HepG2 (cell line): ENCODE measurements at regions not wholly inside any gene's neighbourhood (a gene's known extent, or its start where the extent isn't known, plus 50 kb on each side); places are given as distances from the start of the nearest gene placed in this dataset.

Source experiments
- ATAC-seq: fragments of 200-7000 bp; cut with Tn5 transposase; 3 replicates; pipeline ENCODE4 v1.9.1; 2020; ENCODE audit warnings: mild to moderate bottlenecking, moderate library complexity
- BruUV-seq: library from RNA; stranded (reverse); fragments of 400-500 nt; replicated peaks from 2 replicates; lab custom pipeline; 2021; lab: Mats Ljungman, UMichigan
- CTCF ChIA-PET: fragments of 300-600 bp; formaldehyde crosslinking; extraction: SDS; loops from one replicate; lab custom pipeline; 2021; ENCODE audit warnings: low total read pairs, inconsistent platforms, low intra/inter-chr PET ratio; lab: Yijun Ruan, JAX
- POLR2A ChIA-PET: fragments of 350-600 bp; sonication (Branson Sonifier 250); formaldehyde crosslinking; loops from one replicate; lab custom pipeline; 2020; ENCODE audit warnings: antibody characterized with exemption, inconsistent platforms; lab: Yijun Ruan, JAX
- DNase-seq: peaks from one replicate; pipeline ENCODE4 v3.0.0-alpha.2; 2015; ENCODE audit warnings: low spot score
- FAIRE-seq: peaks from 3 replicates; lab custom pipeline; 2011; peaks lifted over from hg19 to GRCh38; lab: Jason Lieb, UNC
- H2AFZ ChIP-seq: one replicate; pipeline ENCODE4 v1.6.1; 2011; ENCODE audit warnings: low read length, inconsistent platforms
- H3K27ac ChIP-seq: fragments of 300-600 bp; 3 replicates; pipeline ENCODE4 v1.8.0; 2011; ENCODE audit warnings: mixed run types, mild to moderate bottlenecking, mixed read lengths, low read length, inconsistent platforms; ENCODE audit not compliant: insufficient read depth; ENCODE audit errors: extremely low read length
- H3K27me3 ChIP-seq, 2 experiments: fragments of 200-600 bp in 1 of 2; 2 replicates in 1 of 2; 3 replicates in 1 of 2; pipeline versions ENCODE4 v1.6.0 to v1.8.0; 2011; ENCODE audit warnings: low read length in 2 of 2, mild to moderate bottlenecking in 2 of 2, moderate library complexity in 2 of 2, inconsistent platforms in 1 of 2; ENCODE audit not compliant: insufficient read depth in 2 of 2, control insufficient read depth in 1 of 2
- H3K36me3 ChIP-seq, 2 experiments: fragments of 200-600 bp in 1 of 2; replicated peaks in 1 of 2; 2 replicates in 1 of 2; 3 replicates in 1 of 2; pipeline versions ENCODE4 v1.5.1 to v1.8.0; 2011; ENCODE audit warnings: low read length in 2 of 2, inconsistent platforms in 1 of 2; ENCODE audit not compliant: insufficient read depth in 2 of 2, control insufficient read depth in 1 of 2
- H3K4me1 ChIP-seq: 2 replicates; pipeline ENCODE4 v1.5.1; 2012; ENCODE audit warnings: low read length, inconsistent platforms; ENCODE audit not compliant: insufficient read depth
- H3K4me2 ChIP-seq: 2 replicates; pipeline ENCODE4 v1.6.0; 2011; ENCODE audit warnings: low read depth, low read length, inconsistent platforms
- H3K4me3 ChIP-seq, 3 experiments: fragments of 200-600 bp in 1 of 3; sonication (generic), shearing (Covaris generic) in 1 of 3; replicated peaks in 1 of 3; 2 replicates each; pipeline ENCODE4 v1.5.1; 2011 to 2016; ENCODE audit warnings: low read length in 3 of 3, inconsistent platforms in 2 of 3, low read depth in 2 of 3, mild to moderate bottlenecking in 2 of 3, control low read depth in 1 of 3, mixed read lengths in 1 of 3; ENCODE audit not compliant: insufficient read depth in 1 of 3
- H3K79me2 ChIP-seq: one replicate; pipeline ENCODE4 v1.6.1; 2011; ENCODE audit warnings: low read length, inconsistent platforms; ENCODE audit not compliant: insufficient read depth
- H3K9ac ChIP-seq: 2 replicates; pipeline ENCODE4 v1.6.0; 2011; ENCODE audit warnings: mild to moderate bottlenecking, low read depth, low read length, inconsistent platforms; ENCODE audit not compliant: insufficient read depth
- H3K9me3 ChIP-seq: 2 replicates; pipeline ENCODE4 v1.5.1; 2012; ENCODE audit warnings: mild to moderate bottlenecking, low read length
- H4K20me1 ChIP-seq: 2 replicates; pipeline ENCODE4 v1.6.0; 2011; ENCODE audit warnings: inconsistent platforms, mild to moderate bottlenecking, low read length, moderate library complexity; ENCODE audit not compliant: insufficient read depth
- BHLHE40 ChIP-seq: IDR thresholded peaks from 2 replicates; pipeline ENCODE4 v1.6.1; 2011; ENCODE audit warnings: low read length, improper control_type of control experiment
- MAFF ChIP-seq: IDR thresholded peaks from 2 replicates; pipeline ENCODE4 v1.6.1; 2011; ENCODE audit warnings: low read depth, low read length, improper control_type of control experiment
- ZBTB20 ChIP-seq: sonication (generic); formaldehyde crosslinking; IDR thresholded peaks from 2 replicates; pipeline ENCODE4 v1.8.1; 2023; ENCODE audit warnings: missing genetic modification reagents, low read depth, mild to moderate bottlenecking, borderline replicate concordance
- ZNF547 ChIP-seq: sonication (generic); formaldehyde crosslinking; IDR thresholded peaks from 2 replicates; pipeline ENCODE4 v1.5.1; 2020; ENCODE audit warnings: mild to moderate bottlenecking, missing genetic modification reagents
- ZNF558 ChIP-seq: sonication (generic); formaldehyde crosslinking; IDR thresholded peaks from 2 replicates; pipeline ENCODE4 v1.9.0; 2022; ENCODE audit warnings: mild to moderate bottlenecking, missing genetic modification reagents, borderline replicate concordance
- ZNF841 ChIP-seq: sonication (generic); formaldehyde crosslinking; IDR thresholded peaks from 2 replicates; pipeline ENCODE4 v1.8.1; 2023; ENCODE audit warnings: missing genetic modification reagents, borderline replicate concordance
- WGBS: methylation state at CpG from one replicate; pipeline ENCODE4 v1.1.6; 2017; ENCODE audit warnings: low lambda C conversion rate; 5-methylcytosine and 5-hydroxymethylcytosine counted together
- in situ Hi-C: cut with HindIII; loops from 2 replicates; pipeline ENCODE4 v1.10.0; 2017; ENCODE audit warnings: low pct_unique_long_range_greater_than_20kb; ENCODE audit not compliant: extremely low pct_ligation_motif_present
- intact Hi-C: fragments of 100-400 bp; cut with micrococcal nuclease; formaldehyde crosslinking; loops from one replicate; pipeline ENCODE4 v1.10.0; 2022; ENCODE audit not compliant: unreplicated experiment
- TF ChIP-seq, protein P1 (sequence below): sonication (generic); formaldehyde crosslinking; IDR thresholded peaks from 2 replicates; pipeline ENCODE4 v1.5.1; 2020; ENCODE audit warnings: mild to moderate bottlenecking, missing genetic modification reagents, moderate library complexity
- TF ChIP-seq, protein P2 (sequence below): sonication (generic); formaldehyde crosslinking; IDR thresholded peaks from 2 replicates; pipeline ENCODE4 v1.4.0; 2020; ENCODE audit warnings: missing genetic modification reagents
- TF ChIP-seq, protein P3 (sequence below): IDR thresholded peaks from 2 replicates; pipeline ENCODE4 v1.6.1; 2016; ENCODE audit warnings: low read depth
- TF ChIP-seq, protein P4 (sequence below): IDR thresholded peaks from 2 replicates; pipeline ENCODE4 v1.6.1; 2016; ENCODE audit warnings: low read depth, borderline replicate concordance
- TF ChIP-seq, protein P5 (sequence below): IDR thresholded peaks from 2 replicates; pipeline ENCODE4 v1.6.1; 2016; ENCODE audit warnings: low read depth, missing genetic modification reagents, missing compliant biosample characterization
- TF ChIP-seq, protein P6 (sequence below): IDR thresholded peaks from 2 replicates; pipeline ENCODE4 v1.6.1; 2018; ENCODE audit warnings: missing genetic modification reagents
- TF ChIP-seq, protein P7 (sequence below): sonication (generic); formaldehyde crosslinking; IDR thresholded peaks from 2 replicates; pipeline ENCODE4 v1.4.0; 2020; ENCODE audit warnings: mild to moderate bottlenecking, missing genetic modification reagents

DNA sequence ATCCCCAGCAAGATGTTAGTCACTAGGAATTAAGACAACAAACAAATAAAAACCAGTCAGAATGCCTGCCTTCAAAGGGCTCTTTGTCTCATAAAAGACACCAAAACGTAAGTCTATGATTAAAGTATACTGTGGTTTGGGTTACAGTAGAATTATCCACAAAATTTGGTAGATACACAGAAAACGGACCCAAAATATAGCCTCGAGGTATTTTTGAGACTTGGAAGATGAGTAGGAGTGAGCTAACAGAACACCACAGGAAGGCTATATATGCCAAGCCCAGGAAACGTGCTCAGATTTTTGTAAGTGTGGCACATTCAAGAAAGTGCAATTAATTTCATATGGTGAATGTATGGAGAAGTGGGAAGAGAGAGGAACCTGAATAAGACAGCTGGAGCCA, 831.4 kb downstream of the CDH11 start:
- H3K27ac ChIP-seq: no peak overlapping the region
- peaks cover 38% of the 10 kb centered on the region for H3K9me3 ChIP-seq
- FAIRE-seq (no peak), ATAC-seq (no peak), DNase-seq (no peak)
- H3K4me1 ChIP-seq: no peaks in the 10 kb centered on the region
- CTCF ChIA-PET: no interaction called here
- H3K4me3 ChIP-seq: no peak overlapping the region
- in situ Hi-C loops (no loop called here), intact Hi-C loops (no loop called here)
- H4K20me1 ChIP-seq: no peaks in the 10 kb centered on the region
- no peak overlapping the region for H3K9ac ChIP-seq
- H3K36me3 ChIP-seq: no peaks in the 10 kb centered on the region
- H3K4me2 ChIP-seq: no peak overlapping the region
- no peaks in the 10 kb centered on the region for H3K79me2 ChIP-seq
- no peaks in the 10 kb centered on the region for H3K27me3 ChIP-seq
- POLR2A ChIA-PET: no interaction called here
- no TSS peak for BruUV-seq
- no peak overlapping the region for H2AFZ ChIP-seq
- WGBS: 1% methylated on average over 4 of the region's 4 CpGs
- TF ChIP-seq, protein P1, sequence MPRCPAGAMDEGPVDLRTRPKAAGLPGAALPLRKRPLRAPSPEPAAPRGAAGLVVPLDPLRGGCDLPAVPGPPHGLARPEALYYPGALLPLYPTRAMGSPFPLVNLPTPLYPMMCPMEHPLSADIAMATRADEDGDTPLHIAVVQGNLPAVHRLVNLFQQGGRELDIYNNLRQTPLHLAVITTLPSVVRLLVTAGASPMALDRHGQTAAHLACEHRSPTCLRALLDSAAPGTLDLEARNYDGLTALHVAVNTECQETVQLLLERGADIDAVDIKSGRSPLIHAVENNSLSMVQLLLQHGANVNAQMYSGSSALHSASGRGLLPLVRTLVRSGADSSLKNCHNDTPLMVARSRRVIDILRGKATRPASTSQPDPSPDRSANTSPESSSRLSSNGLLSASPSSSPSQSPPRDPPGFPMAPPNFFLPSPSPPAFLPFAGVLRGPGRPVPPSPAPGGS: no peak
- TF ChIP-seq, protein P2, sequence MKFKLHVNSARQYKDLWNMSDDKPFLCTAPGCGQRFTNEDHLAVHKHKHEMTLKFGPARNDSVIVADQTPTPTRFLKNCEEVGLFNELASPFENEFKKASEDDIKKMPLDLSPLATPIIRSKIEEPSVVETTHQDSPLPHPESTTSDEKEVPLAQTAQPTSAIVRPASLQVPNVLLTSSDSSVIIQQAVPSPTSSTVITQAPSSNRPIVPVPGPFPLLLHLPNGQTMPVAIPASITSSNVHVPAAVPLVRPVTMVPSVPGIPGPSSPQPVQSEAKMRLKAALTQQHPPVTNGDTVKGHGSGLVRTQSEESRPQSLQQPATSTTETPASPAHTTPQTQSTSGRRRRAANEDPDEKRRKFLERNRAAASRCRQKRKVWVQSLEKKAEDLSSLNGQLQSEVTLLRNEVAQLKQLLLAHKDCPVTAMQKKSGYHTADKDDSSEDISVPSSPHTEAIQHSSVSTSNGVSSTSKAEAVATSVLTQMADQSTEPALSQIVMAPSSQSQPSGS (CRISPR knock-in tag): no peak
- no peak for TF ChIP-seq ZNF547 (CRISPR knock-in tag)
- TF ChIP-seq, protein P3, sequence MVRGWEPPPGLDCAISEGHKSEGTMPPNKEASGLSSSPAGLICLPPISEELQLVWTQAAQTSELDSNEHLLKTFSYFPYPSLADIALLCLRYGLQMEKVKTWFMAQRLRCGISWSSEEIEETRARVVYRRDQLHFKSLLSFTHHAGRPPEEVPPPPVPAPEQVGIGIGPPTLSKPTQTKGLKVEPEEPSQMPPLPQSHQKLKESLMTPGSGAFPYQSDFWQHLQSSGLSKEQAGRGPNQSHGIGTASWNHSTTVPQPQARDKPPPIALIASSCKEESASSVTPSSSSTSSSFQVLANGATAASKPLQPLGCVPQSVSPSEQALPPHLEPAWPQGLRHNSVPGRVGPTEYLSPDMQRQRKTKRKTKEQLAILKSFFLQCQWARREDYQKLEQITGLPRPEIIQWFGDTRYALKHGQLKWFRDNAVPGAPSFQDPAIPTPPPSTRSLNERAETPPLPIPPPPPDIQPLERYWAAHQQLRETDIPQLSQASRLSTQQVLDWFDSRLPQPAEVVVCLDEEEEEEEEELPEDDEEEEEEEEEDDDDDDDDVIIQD (CRISPR knock-in tag): no peak
- TF ChIP-seq, protein P4, sequence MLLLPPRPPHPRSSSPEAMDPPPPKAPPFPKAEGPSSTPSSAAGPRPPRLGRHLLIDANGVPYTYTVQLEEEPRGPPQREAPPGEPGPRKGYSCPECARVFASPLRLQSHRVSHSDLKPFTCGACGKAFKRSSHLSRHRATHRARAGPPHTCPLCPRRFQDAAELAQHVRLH (CRISPR knock-in tag): no peak
- TF ChIP-seq, protein P5, sequence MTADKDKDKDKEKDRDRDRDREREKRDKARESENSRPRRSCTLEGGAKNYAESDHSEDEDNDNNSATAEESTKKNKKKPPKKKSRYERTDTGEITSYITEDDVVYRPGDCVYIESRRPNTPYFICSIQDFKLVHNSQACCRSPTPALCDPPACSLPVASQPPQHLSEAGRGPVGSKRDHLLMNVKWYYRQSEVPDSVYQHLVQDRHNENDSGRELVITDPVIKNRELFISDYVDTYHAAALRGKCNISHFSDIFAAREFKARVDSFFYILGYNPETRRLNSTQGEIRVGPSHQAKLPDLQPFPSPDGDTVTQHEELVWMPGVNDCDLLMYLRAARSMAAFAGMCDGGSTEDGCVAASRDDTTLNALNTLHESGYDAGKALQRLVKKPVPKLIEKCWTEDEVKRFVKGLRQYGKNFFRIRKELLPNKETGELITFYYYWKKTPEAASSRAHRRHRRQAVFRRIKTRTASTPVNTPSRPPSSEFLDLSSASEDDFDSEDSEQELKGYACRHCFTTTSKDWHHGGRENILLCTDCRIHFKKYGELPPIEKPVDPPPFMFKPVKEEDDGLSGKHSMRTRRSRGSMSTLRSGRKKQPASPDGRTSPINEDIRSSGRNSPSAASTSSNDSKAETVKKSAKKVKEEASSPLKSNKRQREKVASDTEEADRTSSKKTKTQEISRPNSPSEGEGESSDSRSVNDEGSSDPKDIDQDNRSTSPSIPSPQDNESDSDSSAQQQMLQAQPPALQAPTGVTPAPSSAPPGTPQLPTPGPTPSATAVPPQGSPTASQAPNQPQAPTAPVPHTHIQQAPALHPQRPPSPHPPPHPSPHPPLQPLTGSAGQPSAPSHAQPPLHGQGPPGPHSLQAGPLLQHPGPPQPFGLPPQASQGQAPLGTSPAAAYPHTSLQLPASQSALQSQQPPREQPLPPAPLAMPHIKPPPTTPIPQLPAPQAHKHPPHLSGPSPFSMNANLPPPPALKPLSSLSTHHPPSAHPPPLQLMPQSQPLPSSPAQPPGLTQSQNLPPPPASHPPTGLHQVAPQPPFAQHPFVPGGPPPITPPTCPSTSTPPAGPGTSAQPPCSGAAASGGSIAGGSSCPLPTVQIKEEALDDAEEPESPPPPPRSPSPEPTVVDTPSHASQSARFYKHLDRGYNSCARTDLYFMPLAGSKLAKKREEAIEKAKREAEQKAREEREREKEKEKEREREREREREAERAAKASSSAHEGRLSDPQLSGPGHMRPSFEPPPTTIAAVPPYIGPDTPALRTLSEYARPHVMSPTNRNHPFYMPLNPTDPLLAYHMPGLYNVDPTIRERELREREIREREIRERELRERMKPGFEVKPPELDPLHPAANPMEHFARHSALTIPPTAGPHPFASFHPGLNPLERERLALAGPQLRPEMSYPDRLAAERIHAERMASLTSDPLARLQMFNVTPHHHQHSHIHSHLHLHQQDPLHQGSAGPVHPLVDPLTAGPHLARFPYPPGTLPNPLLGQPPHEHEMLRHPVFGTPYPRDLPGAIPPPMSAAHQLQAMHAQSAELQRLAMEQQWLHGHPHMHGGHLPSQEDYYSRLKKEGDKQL: no peak
- TF ChIP-seq MAFF: no peak
- TF ChIP-seq, protein P6, sequence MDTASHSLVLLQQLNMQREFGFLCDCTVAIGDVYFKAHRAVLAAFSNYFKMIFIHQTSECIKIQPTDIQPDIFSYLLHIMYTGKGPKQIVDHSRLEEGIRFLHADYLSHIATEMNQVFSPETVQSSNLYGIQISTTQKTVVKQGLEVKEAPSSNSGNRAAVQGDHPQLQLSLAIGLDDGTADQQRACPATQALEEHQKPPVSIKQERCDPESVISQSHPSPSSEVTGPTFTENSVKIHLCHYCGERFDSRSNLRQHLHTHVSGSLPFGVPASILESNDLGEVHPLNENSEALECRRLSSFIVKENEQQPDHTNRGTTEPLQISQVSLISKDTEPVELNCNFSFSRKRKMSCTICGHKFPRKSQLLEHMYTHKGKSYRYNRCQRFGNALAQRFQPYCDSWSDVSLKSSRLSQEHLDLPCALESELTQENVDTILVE: no peak
- no peak for TF ChIP-seq ZNF558
- TF ChIP-seq BHLHE40: no peak
- TF ChIP-seq ZBTB20 (CRISPR knock-in tag): no peak
- no peak for TF ChIP-seq ZNF841 (CRISPR knock-in tag)
- TF ChIP-seq, protein P7, sequence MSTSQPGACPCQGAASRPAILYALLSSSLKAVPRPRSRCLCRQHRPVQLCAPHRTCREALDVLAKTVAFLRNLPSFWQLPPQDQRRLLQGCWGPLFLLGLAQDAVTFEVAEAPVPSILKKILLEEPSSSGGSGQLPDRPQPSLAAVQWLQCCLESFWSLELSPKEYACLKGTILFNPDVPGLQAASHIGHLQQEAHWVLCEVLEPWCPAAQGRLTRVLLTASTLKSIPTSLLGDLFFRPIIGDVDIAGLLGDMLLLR (CRISPR knock-in tag): no peak
